Cardiac fibroblast (primary cell): ENCODE measurements at regions not wholly inside any gene's neighbourhood (a gene's known extent, or its start where the extent isn't known, plus 50 kb on each side); places are given as distances from the start of the nearest gene placed in this dataset.

Experiments
- DNase-seq, 2 donors: peaks; one replicate each; pipeline versions ENCODE4 v3.0.0 to v3.0.0-alpha.2; 2010; ENCODE audit warnings: low read depth in 2 of 2
- H3K4me3 ChIP-seq, 2 donors: replicated peaks in 1 of 2; 1 replicate in 1 of 2; 2 replicates in 1 of 2; pipeline ENCODE4 v1.5.1; 2011; ENCODE audit warnings: low read depth in 2 of 2, low read length in 2 of 2, mild to moderate bottlenecking in 2 of 2, moderate library complexity in 1 of 2
- CTCF ChIP-seq: IDR thresholded peaks from one replicate; pipeline ENCODE4 v1.5.1; 2011; ENCODE audit warnings: low read depth, mild to moderate bottlenecking, low read length, inconsistent platforms

DNA sequence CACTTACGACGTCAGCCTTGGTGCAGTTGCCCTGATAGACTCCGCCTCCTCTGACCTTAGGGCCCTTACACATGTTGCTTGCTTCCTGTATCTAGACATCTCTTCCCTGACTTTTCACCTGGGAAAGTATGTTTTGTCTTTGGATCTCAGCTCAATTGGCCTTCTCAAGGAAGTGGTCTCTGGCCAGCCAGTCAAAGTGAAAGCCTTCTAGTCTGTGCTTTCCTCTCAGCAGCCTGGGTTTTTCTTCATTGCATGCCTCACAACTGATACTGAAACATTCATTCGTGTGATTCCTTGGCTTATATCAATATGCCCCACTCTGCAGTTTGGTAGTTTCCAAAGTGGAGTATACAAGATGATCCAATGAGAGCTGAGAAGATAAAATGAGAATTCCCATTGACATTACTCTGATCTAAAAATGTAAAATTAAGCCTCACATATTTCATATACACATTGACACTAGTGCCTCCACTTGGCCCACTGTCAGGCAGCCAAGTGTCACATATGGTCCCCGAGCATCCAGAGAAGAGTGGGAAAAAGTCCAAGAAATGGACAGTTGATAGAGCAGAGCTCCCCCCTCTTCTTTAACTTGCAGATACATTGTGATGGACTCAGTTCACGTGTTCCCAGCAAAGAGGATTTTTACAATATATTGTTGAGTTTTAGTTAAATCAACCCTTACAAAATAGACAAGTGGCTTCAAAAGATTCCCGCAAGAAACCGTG is 371.2 kb upstream of the ASIC2 start:
- no peak for TF ChIP-seq CTCF
- no peak overlapping the region for H3K4me3 ChIP-seq

GRCh38 chr17:33667052-33667509 is 374.0 kb upstream of the ASIC2 start:
- TF ChIP-seq CTCF: no peak
- DNase-seq: no peak
- no peak overlapping the region for H3K4me3 ChIP-seq

More for the DNA sequence above, 371.2 kb upstream of the ASIC2 start:
- no peak for DNase-seq

- no peak for TF ChIP-seq CTCF
- no peak for DNase-seq
- no peak overlapping the region for H3K4me3 ChIP-seq
These were observed 374.6 kb upstream of the ASIC2 start for GRCh38 chr17:33667671-33668070.

- no peak for TF ChIP-seq CTCF
- H3K4me3 ChIP-seq: no peak overlapping the region
These were observed 375.4 kb upstream of the ASIC2 start for GRCh38 chr17:33668516-33668915.

DNA sequence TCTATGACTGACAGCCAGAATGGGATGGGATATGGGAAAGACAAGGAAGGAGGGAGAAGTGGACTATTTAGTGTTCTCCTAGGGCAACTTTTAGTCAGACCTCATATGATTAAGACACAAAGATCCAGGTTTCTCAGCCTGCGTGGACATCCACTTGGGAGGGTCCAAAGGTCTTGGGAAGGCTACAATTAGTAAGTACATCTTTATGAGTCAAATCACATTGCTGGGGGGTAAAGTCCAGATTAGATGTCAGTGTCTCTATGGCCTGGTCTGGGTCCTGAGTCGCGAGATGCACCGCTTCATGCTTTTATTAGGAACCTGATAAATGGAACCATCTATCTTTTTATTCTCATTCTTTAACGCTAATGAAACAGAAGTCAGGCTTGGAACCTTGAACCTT is 378.4 kb upstream of the ASIC2 start:
- no peak for DNase-seq
- no peak for TF ChIP-seq CTCF
- H3K4me3 ChIP-seq: no peak overlapping the region

More at GRCh38 chr17:33668516-33668915, 375.4 kb upstream of the ASIC2 start:
- no peak for DNase-seq

DNA sequence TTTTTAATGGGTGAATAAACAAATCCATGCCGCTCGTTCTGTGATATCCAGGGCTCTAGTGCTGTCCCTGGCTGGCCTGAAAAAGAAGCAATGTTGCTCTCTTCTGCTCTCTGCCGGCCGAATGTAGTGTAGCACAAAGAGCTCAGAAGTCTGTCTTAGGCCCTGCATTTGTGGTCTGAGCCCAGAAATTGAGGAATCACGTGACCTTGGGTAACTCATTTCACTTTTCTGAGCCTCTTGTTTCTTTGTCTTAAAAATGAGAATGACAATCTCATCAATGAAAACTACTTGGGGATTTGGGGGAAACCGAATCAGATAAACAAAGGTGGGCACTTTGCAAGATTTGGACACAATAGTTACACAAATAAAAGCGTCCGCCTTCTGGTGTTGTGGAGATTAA is 381.6 kb upstream of the ASIC2 start:
- peak; percentile 65 to 70 for DNase-seq
- H3K4me3 ChIP-seq: no peak overlapping the region
- TF ChIP-seq CTCF: peak; percentile 71

DNA sequence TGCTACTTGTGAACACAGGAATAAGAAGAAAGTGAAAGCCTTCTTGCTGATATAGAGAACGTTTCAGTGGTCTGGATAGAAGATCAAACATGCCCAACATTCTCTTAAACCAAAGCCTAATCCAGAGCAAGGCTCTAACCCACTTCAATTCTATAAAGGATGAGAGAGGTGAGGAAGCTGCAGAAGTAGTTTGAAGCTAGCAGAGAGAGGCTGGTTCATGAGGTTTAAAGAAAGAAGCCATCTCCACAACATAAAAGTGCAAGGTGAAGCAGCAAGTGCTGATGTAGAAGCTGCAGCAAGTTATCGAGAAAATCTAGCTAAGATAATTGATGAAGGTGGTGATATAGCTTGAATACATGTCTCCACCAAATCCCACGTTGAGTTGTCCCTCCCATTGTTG is 383.3 kb upstream of the ASIC2 start:
- H3K4me3 ChIP-seq: no peak overlapping the region
- DNase-seq: no peak
- no peak for TF ChIP-seq CTCF
